ENCODE measurements at regions not wholly inside any gene's neighbourhood (a gene's known extent, or its start where the extent isn't known, plus 50 kb on each side); places are given as distances from the start of the nearest gene placed in this dataset.
A peak's percentile ranks its signal among the peaks of the same experiment; 100 is the strongest.

GRCh38 chr4:16977081-16977480 lies 78.6 kb upstream of the LDB2 start:
- no peak overlapping the region for H3K4me3 ChIP-seq
- no peaks in the 10 kb centered on the region for H3K36me3 ChIP-seq
- no peak for DNase-seq
- H3K4me1 ChIP-seq: no peaks in the 10 kb centered on the region
- TF ChIP-seq POLR2AphosphoS5 (IDR thresholded peaks at IDR 0.05) (no peak), EP300 (IDR thresholded peaks at IDR 0.05) (no peak), POLR2A (IDR thresholded peaks at IDR 0.05) (no peak)
- TF ChIP-seq, protein P1, sequence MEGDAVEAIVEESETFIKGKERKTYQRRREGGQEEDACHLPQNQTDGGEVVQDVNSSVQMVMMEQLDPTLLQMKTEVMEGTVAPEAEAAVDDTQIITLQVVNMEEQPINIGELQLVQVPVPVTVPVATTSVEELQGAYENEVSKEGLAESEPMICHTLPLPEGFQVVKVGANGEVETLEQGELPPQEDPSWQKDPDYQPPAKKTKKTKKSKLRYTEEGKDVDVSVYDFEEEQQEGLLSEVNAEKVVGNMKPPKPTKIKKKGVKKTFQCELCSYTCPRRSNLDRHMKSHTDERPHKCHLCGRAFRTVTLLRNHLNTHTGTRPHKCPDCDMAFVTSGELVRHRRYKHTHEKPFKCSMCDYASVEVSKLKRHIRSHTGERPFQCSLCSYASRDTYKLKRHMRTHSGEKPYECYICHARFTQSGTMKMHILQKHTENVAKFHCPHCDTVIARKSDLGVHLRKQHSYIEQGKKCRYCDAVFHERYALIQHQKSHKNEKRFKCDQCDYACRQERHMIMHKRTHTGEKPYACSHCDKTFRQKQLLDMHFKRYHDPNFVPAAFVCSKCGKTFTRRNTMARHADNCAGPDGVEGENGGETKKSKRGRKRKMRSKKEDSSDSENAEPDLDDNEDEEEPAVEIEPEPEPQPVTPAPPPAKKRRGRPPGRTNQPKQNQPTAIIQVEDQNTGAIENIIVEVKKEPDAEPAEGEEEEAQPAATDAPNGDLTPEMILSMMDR (IDR thresholded peaks at IDR 0.05): no peak
- intact Hi-C loops (cut with DNase I; ENCODE audit: low total_unique reads): no loop called here
- H3K9me3 ChIP-seq: no peaks in the 10 kb centered on the region
- no peak overlapping the region for H3K27ac ChIP-seq
- no peaks in the 10 kb centered on the region for H3K27me3 ChIP-seq

GRCh38 chr4:16969696-16970135 lies 71.3 kb upstream of the LDB2 start:
- WGBS, 5 donors: 47 to 72% (median 71%) methylated on average over 8 of the region's 8 CpGs
- Histone ChIP-seq H3K27me3 (no peaks in the 10 kb centered on the region), H3K4me1 (peaks cover 0 to 27% (median 13%) of the 10 kb centered on the region in 4 donors), H3K36me3 (no peaks in the 10 kb centered on the region), H3K4me3 (no peak overlapping the region), H3K9me3 (no peaks in the 10 kb centered on the region), H3K27ac (peak overlapping the region in 4 of 5 donors; percentile 2 to 73 (median 62))
- DNase-seq: peak; percentile 31 to 55
- peak in 2 of 3 donors; percentile 54 to 63 for TF ChIP-seq POLR2AphosphoS5 (IDR thresholded peaks at IDR 0.05)
- no peak for TF ChIP-seq EP300 (IDR thresholded peaks at IDR 0.05)
- intact Hi-C loops (cut with DNase I; ENCODE audit: low total_unique reads): no loop called here

DNA sequence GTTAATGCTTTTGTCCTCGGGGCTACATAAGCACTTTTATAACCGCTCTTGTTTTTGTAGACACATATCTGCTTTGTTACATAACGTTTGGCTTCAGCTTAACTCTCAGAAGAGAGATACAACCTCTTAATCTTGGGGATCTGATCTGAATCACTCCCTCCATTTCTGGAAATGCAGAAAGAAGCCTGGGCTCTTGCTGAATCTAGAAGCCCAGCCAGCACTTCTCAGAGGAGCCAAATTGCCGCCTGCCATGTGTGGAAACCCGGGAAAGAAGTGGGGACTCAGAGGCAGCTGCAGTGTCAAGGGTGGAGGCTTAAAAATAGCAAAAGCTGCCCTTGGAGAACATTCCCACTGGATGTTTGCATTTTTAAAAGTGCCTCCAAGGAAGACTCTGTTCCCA lies 69.3 kb upstream of the LDB2 start:
- 51 to 62% (median 58%) methylated on average over 5 of the region's 5 CpGs for WGBS, 5 donors
- Histone ChIP-seq H3K4me1 (peaks cover 0 to 27% (median 13%) of the 10 kb centered on the region in 4 donors), H3K9me3 (no peaks in the 10 kb centered on the region), H3K36me3 (no peaks in the 10 kb centered on the region), H3K27ac (peak overlapping the region in 4 of 5 donors; percentile 27 to 68 (median 50)), H3K4me3 (no peak overlapping the region), H3K27me3 (no peaks in the 10 kb centered on the region)
- DNase-seq: peak; percentile 28 to 72
- intact Hi-C loops (cut with DNase I; ENCODE audit: low total_unique reads): no loop called here
- TF ChIP-seq EP300 (IDR thresholded peaks at IDR 0.05) (no peak), POLR2AphosphoS5 (IDR thresholded peaks at IDR 0.05) (peak in 1 of 3 donors; percentile 29)

DNA sequence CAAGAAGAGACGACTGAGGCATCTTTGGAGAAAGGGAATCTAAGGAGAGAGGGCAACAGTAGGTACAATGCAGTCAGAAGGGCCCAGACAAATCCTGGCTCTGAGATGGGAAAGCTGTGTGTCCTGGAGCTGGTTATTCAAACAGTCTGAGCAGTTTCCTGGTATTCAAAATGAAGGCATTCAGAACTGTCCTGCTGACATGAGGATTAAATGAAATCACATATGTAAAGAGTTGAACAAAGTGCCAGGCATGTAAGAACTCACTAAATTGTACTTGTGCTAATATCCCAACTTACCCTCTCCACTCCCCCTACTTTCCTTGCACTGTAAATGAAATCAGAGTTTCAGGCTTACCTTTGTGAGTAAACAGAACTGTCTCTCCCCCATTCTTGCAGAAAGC lies 60.9 kb upstream of the LDB2 start:
- intact Hi-C loops (cut with DNase I; ENCODE audit: low total_unique reads): no loop called here
- H3K9me3 ChIP-seq: peaks cover 0 to 20% (median 9%) of the 10 kb centered on the region in 4 donors
- TF ChIP-seq, protein P1 (IDR thresholded peaks at IDR 0.05): no peak
- TF ChIP-seq POLR2A (IDR thresholded peaks at IDR 0.05): no peak
- TF ChIP-seq EP300 (IDR thresholded peaks at IDR 0.05): no peak
- no peak for TF ChIP-seq POLR2AphosphoS5 (IDR thresholded peaks at IDR 0.05)
- H3K36me3 ChIP-seq: no peaks in the 10 kb centered on the region
- DNase-seq: no peak
- WGBS, 5 donors: 81 to 96% (median 86%) methylated on average over 1 of the region's 1 CpG
- no peak overlapping the region for H3K4me3 ChIP-seq
- H3K27me3 ChIP-seq: no peaks in the 10 kb centered on the region
- no peaks in the 10 kb centered on the region for H3K4me1 ChIP-seq
- no peak overlapping the region for H3K27ac ChIP-seq

DNA sequence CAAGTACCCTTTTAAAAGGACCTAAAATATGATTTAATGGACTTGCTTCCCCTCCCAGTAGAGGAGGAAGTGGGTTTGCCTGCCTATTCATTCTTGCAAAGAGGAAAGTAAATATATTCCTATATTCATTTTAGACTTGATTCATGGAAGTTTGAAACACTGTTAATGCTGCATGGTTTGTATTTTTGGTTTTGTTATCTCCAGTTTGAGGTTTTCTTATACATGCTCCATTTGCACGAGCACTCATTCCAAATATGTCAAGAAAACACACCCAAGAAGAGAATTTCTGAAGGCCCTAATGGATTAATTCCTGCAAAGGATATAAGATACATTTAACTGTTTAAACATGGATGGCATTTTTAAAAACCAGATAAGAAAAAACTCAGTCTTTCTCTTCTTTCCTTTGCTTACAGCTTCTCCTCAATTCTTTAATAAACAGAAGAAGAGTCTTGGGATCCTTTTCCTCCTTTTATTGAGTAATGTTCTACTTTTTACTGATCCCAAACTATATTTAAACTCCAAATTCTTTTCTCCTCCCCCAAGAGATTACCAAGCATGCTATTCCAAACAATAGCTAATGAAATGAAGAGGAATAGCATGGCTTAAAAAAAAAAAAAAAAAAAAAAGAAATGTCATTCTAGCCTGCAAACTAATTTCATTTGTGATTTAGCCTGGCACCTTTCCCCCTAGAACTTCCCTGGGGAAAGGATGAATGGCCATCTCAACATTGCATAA lies 54.6 kb upstream of the LDB2 start:
- intact Hi-C loops (cut with DNase I; ENCODE audit: low total_unique reads): no loop called here
- DNase-seq: no peak
- 5 to 21% (median 12%) methylated on average over 1 of the region's 1 CpG for WGBS, 5 donors
- Histone ChIP-seq H3K36me3 (no peaks in the 10 kb centered on the region), H3K27me3 (no peaks in the 10 kb centered on the region), H3K4me3 (no peak overlapping the region), H3K4me1 (no peaks in the 10 kb centered on the region), H3K9me3 (peaks cover 0 to 9% (median 4%) of the 10 kb centered on the region in 4 donors), H3K27ac (no peak overlapping the region)
- TF ChIP-seq POLR2AphosphoS5 (IDR thresholded peaks at IDR 0.05) (no peak), EP300 (IDR thresholded peaks at IDR 0.05) (no peak)
- TF ChIP-seq, protein P1 (IDR thresholded peaks at IDR 0.05): no peak

Data from stomach (tissue), 8 donors.